Body of pancreas (tissue), 4 donors: ENCODE measurements at regions not wholly inside any gene's neighbourhood (a gene's known extent, or its start where the extent isn't known, plus 50 kb on each side); places are given as distances from the start of the nearest gene placed in this dataset.

Source experiments
- ATAC-seq: fragments of 150-250 bp; one replicate; pipeline ENCODE4 v1.9.1; 2016
- DNase-seq, 4 donors: peaks; one replicate each; pipeline ENCODE4 v3.0.0-alpha.2; 2019
- H3K27ac ChIP-seq, 4 donors: fragments of 200-600 bp; sonication (generic); 1 replicate in 3 of 4; 2 replicates in 1 of 4; pipeline versions ENCODE4 v1.5.1 to v1.6.1; 2016 to 2019; ENCODE audit warnings: mild to moderate bottlenecking in 1 of 4, mixed read lengths in 1 of 4, moderate library complexity in 1 of 4
- H3K27me3 ChIP-seq, 2 donors: fragments of 200-600 bp; sonication (generic); one replicate each; pipeline ENCODE4 v1.6.0; 2016; ENCODE audit warnings: mild to moderate bottlenecking in 1 of 2
- H3K36me3 ChIP-seq, 2 donors: fragments of 200-600 bp; sonication (generic); replicated peaks in 1 of 2; 2 replicates each; pipeline ENCODE4 v1.5.1; 2016; ENCODE audit warnings: low read depth in 2 of 2; ENCODE audit not compliant: insufficient read depth in 1 of 2
- H3K4me1 ChIP-seq: fragments of 200-600 bp; sonication (generic); one replicate; pipeline ENCODE4 v1.6.0; 2016
- H3K4me3 ChIP-seq, 2 donors: fragments of 200-600 bp; sonication (generic); 1 replicate in 1 of 2; 2 replicates in 1 of 2; pipeline ENCODE4 v1.5.1; 2016 to 2019
- H3K9me3 ChIP-seq, 3 donors: fragments of 200-600 bp; sonication (generic); 1 replicate in 2 of 3; 2 replicates in 1 of 3; pipeline ENCODE4 v1.5.1; 2016
- CTCF ChIP-seq, 7 experiments: fragments of 450-650 bp in 4 of 7; fragments of 200-600 bp in 3 of 7; sonication (generic) in 3 of 7; IDR thresholded peaks; one replicate each; pipeline ENCODE4 v1.5.1; 2016 to 2019; ENCODE audit warnings: antibody characterized with exemption in 7 of 7
- POLR2A ChIP-seq, 3 donors: fragments of 450-650 bp; IDR thresholded peaks; one replicate each; pipeline ENCODE4 v1.6.1; 2016; ENCODE audit warnings: antibody characterized with exemption in 3 of 3, mild to moderate bottlenecking in 2 of 3
- WGBS, 2 donors: methylation state at CpG; one replicate each; pipeline ENCODE4 v1.1.5; 2017; 5-methylcytosine and 5-hydroxymethylcytosine counted together
- intact Hi-C: fragments of 100-400 bp; cut with DNase I; formaldehyde crosslinking; loops from one replicate; pipeline ENCODE4 v1.15.1; 2023

- intact Hi-C loops = no loop called here
- no peak overlapping the region for H3K4me3 ChIP-seq
- TF ChIP-seq CTCF (IDR thresholded peaks at IDR 0.05) = no peak
- TF ChIP-seq POLR2A (IDR thresholded peaks at IDR 0.05) = no peak
- H3K36me3 ChIP-seq = no peaks in the 10 kb centered on the region
- peak overlapping the region in 1 of 4 donors; percentile 50 for H3K27ac ChIP-seq
- ATAC-seq (no peak), DNase-seq (no peak)
- no peaks in the 10 kb centered on the region for H3K27me3 ChIP-seq
- 73 to 89% methylated on average over 2 of the region's 2 CpGs for WGBS, 2 donors
- no peaks in the 10 kb centered on the region for H3K4me1 ChIP-seq
- H3K9me3 ChIP-seq = no peaks in the 10 kb centered on the region
Observed at GRCh38 chr1:182259968-182260367, 131.6 kb downstream of the GLUL start.

GRCh38 chr1:182259229-182259872, 132.2 kb downstream of the GLUL start:
- TF ChIP-seq CTCF (IDR thresholded peaks at IDR 0.05) (no peak), POLR2A (IDR thresholded peaks at IDR 0.05) (no peak)
- 35 to 49% methylated on average over 2 to 4 of the region's 4 CpGs for WGBS, 2 donors
- peak; percentile 34 to 81 (median 62) for DNase-seq
- H3K9me3 ChIP-seq = no peaks in the 10 kb centered on the region
- peak overlapping the region in 2 of 4 donors; percentile 9 to 50 for H3K27ac ChIP-seq
- no peaks in the 10 kb centered on the region for H3K27me3 ChIP-seq
- no peaks in the 10 kb centered on the region for H3K36me3 ChIP-seq
- ATAC-seq = peak; percentile 53
- no peaks in the 10 kb centered on the region for H3K4me1 ChIP-seq
- H3K4me3 ChIP-seq = no peak overlapping the region
- intact Hi-C loops = no loop called here

GRCh38 chr1:182257369-182258063, 134.1 kb downstream of the GLUL start:
- intact Hi-C loops = no loop called here
- TF ChIP-seq CTCF (IDR thresholded peaks at IDR 0.05) (no peak), POLR2A (IDR thresholded peaks at IDR 0.05) (no peak)
- Histone ChIP-seq H3K27me3 (no peaks in the 10 kb centered on the region), H3K4me1 (no peaks in the 10 kb centered on the region), H3K9me3 (no peaks in the 10 kb centered on the region), H3K36me3 (no peaks in the 10 kb centered on the region), H3K27ac (no peak overlapping the region), H3K4me3 (no peak overlapping the region)
- DNase-seq (no peak), ATAC-seq (no peak)
- WGBS, 2 donors = 50 to 72% methylated on average over 2 of the region's 2 CpGs

DNA sequence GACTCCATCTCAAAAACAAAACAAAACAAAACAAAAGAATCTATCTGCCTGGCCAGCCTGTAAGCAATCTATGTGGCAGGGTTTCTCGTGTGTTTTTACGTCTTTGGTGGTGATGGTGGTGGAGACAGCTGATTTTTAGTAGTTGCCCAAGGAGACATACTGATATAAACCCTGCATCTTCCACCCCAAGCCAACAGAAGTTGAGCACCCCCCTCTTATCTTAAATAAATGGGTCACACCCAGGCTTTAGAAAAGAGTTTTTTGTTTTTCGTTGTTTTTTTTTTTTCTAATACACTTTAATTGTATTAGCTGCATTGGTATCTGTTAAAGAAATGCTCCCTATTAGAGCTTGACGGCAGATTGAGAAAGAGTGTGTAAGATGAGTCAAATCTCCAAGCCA, 134.7 kb downstream of the GLUL start:
- intact Hi-C loops = no loop called here
- no peaks in the 10 kb centered on the region for H3K4me1 ChIP-seq
- no peaks in the 10 kb centered on the region for H3K36me3 ChIP-seq
- ATAC-seq (no peak), DNase-seq (no peak)
- no peak for TF ChIP-seq CTCF (IDR thresholded peaks at IDR 0.05)
- TF ChIP-seq POLR2A (IDR thresholded peaks at IDR 0.05) = no peak
- H3K4me3 ChIP-seq = no peak overlapping the region
- H3K27ac ChIP-seq = no peak overlapping the region
- WGBS, 2 donors = 86 to 93% methylated on average over 4 of the region's 4 CpGs
- H3K9me3 ChIP-seq = no peaks in the 10 kb centered on the region
- H3K27me3 ChIP-seq = no peaks in the 10 kb centered on the region

DNA sequence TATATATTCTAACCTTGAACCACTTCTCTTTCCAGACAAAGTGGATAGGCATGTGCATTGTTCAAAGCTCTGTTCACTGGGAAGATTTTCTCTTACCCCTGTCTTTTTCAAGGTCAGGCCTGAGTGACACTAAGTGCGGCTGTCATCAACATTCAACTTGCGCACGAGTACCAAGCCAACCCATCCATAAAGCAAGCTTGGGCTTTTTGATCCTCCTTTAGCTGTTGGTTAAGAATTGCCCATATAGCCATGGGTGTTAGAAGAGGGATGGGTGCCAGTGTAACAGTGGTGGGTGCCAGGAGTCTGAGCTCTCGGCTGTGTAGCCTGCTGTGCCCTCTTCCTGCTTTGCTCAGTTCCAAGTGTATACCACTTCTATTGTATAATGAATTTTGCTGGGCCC, 136.1 kb downstream of the GLUL start:
- intact Hi-C loops = no loop called here
- no peaks in the 10 kb centered on the region for H3K36me3 ChIP-seq
- H3K27ac ChIP-seq = no peak overlapping the region
- no peak for TF ChIP-seq POLR2A (IDR thresholded peaks at IDR 0.05)
- no peak for TF ChIP-seq CTCF (IDR thresholded peaks at IDR 0.05)
- H3K4me1 ChIP-seq = no peaks in the 10 kb centered on the region
- WGBS, 2 donors = 74 to 86% methylated on average over 4 of the region's 4 CpGs
- no peaks in the 10 kb centered on the region for H3K9me3 ChIP-seq
- DNase-seq = no peak
- H3K4me3 ChIP-seq = no peak overlapping the region
- ATAC-seq = no peak
- no peaks in the 10 kb centered on the region for H3K27me3 ChIP-seq
